Type B pancreatic cell (in vitro differentiated cells): ENCODE measurements at regions not wholly inside any gene's neighbourhood (a gene's known extent, or its start where the extent isn't known, plus 50 kb on each side); places are given as distances from the start of the nearest gene placed in this dataset.
"Not testable (repeated sequence)": the region's sequence is repeated elsewhere in the genome, so short reads cannot be mapped to it uniquely, and the experiment has no call there.

ENCODE experiments used
- DNase-seq: peaks from one replicate; pipeline ENCODE4 v3.0.0; 2021; ENCODE audit warnings: mixed read lengths; ENCODE audit not compliant: unreplicated experiment; ENCODE audit errors: extremely low spot score
- H3K27ac Mint-ChIP-seq: 2 replicates; pipeline ENCODE4 v1.8.0; 2021; ENCODE audit warnings: mild to moderate bottlenecking, mixed read lengths
- H3K27me3 Mint-ChIP-seq: 2 replicates; pipeline ENCODE4 v1.8.0; 2021; ENCODE audit warnings: mixed read lengths
- H3K36me3 Mint-ChIP-seq: 2 replicates; pipeline ENCODE4 v1.8.0; 2021; ENCODE audit warnings: mixed read lengths
- H3K4me1 Mint-ChIP-seq: one replicate; pipeline ENCODE4 v1.8.0; 2021; ENCODE audit warnings: mixed read lengths; ENCODE audit not compliant: unreplicated experiment
- H3K4me3 Mint-ChIP-seq: 2 replicates; pipeline ENCODE4 v1.8.0; 2021; ENCODE audit warnings: mild to moderate bottlenecking, mixed read lengths
- H3K9me3 Mint-ChIP-seq: 2 replicates; pipeline ENCODE4 v1.8.0; 2021; ENCODE audit warnings: mixed read lengths
- CTCF ChIP-seq: fragments of 200-600 bp; sonication (generic); conservative IDR thresholded peaks from 2 replicates; pipeline ENCODE4 v1.5.0; 2021; ENCODE audit warnings: antibody characterized with exemption, mild to moderate bottlenecking

GRCh38 chr3:106473576-106474475 lies 605.0 kb upstream of the CBLB start:
- no peak overlapping the region for H3K27ac Mint-ChIP-seq
- H3K9me3 Mint-ChIP-seq = peaks cover 3% of the 10 kb centered on the region
- TF ChIP-seq CTCF = no peak
- no peaks in the 10 kb centered on the region for H3K36me3 Mint-ChIP-seq
- no peak overlapping the region for H3K4me3 Mint-ChIP-seq
- no peaks in the 10 kb centered on the region for H3K4me1 Mint-ChIP-seq
- H3K27me3 Mint-ChIP-seq = no peaks in the 10 kb centered on the region
- DNase-seq = no peak

- DNase-seq = no peak
- Mint-ChIP-seq H3K36me3 (no peaks in the 10 kb centered on the region), H3K4me3 (no peak overlapping the region), H3K27ac (no peak overlapping the region), H3K27me3 (no peaks in the 10 kb centered on the region), H3K4me1 (peaks cover 4% of the 10 kb centered on the region), H3K9me3 (peaks cover 9% of the 10 kb centered on the region)
- no peak for TF ChIP-seq CTCF
These were observed 613.6 kb upstream of the CBLB start for GRCh38 chr3:106482451-106482850.

- Mint-ChIP-seq H3K36me3 (no peaks in the 10 kb centered on the region), H3K27me3 (no peaks in the 10 kb centered on the region), H3K27ac (no peak overlapping the region), H3K4me1 (peaks cover 4% of the 10 kb centered on the region), H3K4me3 (no peak overlapping the region), H3K9me3 (no peaks in the 10 kb centered on the region)
- TF ChIP-seq CTCF = no peak
- DNase-seq = no peak
These were observed 616.4 kb upstream of the CBLB start for GRCh38 chr3:106485217-106485616.

GRCh38 chr3:106485802-106486201 lies 617.0 kb upstream of the CBLB start:
- H3K4me3 Mint-ChIP-seq = no peak overlapping the region
- no peaks in the 10 kb centered on the region for H3K9me3 Mint-ChIP-seq

GRCh38 chr3:106486945-106487639 lies 618.3 kb upstream of the CBLB start:
- not testable (repeated sequence) for H3K4me1 Mint-ChIP-seq, H3K4me3 Mint-ChIP-seq, H3K9me3 Mint-ChIP-seq, H3K36me3 Mint-ChIP-seq, H3K27me3 Mint-ChIP-seq, H3K27ac Mint-ChIP-seq, DNase-seq

More at GRCh38 chr3:106485802-106486201, 617.0 kb upstream of the CBLB start:
- H3K27me3 Mint-ChIP-seq = no peaks in the 10 kb centered on the region
- no peaks in the 10 kb centered on the region for H3K36me3 Mint-ChIP-seq
- H3K27ac Mint-ChIP-seq = no peak overlapping the region
- no peak for DNase-seq
- peaks cover 4% of the 10 kb centered on the region for H3K4me1 Mint-ChIP-seq
- TF ChIP-seq CTCF = no peak

- Mint-ChIP-seq H3K36me3 (no peaks in the 10 kb centered on the region), H3K27ac (no peak overlapping the region), H3K4me1 (peaks cover 4% of the 10 kb centered on the region), H3K27me3 (no peaks in the 10 kb centered on the region), H3K4me3 (no peak overlapping the region), H3K9me3 (no peaks in the 10 kb centered on the region)
- no peak for TF ChIP-seq CTCF
- DNase-seq = no peak
These were observed 619.5 kb upstream of the CBLB start for GRCh38 chr3:106488331-106488730.
